Activated CD4-positive, alpha-beta memory T cell treated with anti-CD3 and anti-CD28 coated beads, Interleukin-2, amount 10 ng/mL, durations not matched to agents 7 days and 5 days (primary cell): ENCODE measurements at regions not wholly inside any gene's neighbourhood (a gene's known extent, or its start where the extent isn't known, plus 50 kb on each side); places are given as distances from the start of the nearest gene placed in this dataset.
"Not testable (repeated sequence)": the region's sequence is repeated elsewhere in the genome, so short reads cannot be mapped to it uniquely, and the experiment has no call there.

Source experiments
- CTCF ChIA-PET: fragments of 350-600 bp; sonication (Branson Sonifier 250); formaldehyde crosslinking; loops from one replicate; lab custom pipeline; 2021; ENCODE audit warnings: antibody characterized with exemption, inconsistent platforms; lab: Charles Lee
- POLR2A ChIA-PET: fragments of 350-600 bp; sonication (Branson Sonifier 250); formaldehyde crosslinking; loops from one replicate; lab custom pipeline; 2021; ENCODE audit warnings: antibody characterized with exemption; lab: Charles Lee
- DNase-seq: peaks from one replicate; pipeline ENCODE4 v3.0.0-alpha.2; 2020
- H3K27ac Mint-ChIP-seq: one replicate; pipeline ENCODE4 v1.8.0; 2021; ENCODE audit warnings: mild to moderate bottlenecking, mixed read lengths
- H3K27me3 Mint-ChIP-seq: one replicate; pipeline ENCODE4 v1.8.0; 2021; ENCODE audit warnings: mixed read lengths
- H3K36me3 Mint-ChIP-seq: one replicate; pipeline ENCODE4 v1.8.0; 2021; ENCODE audit warnings: low read depth, mixed read lengths
- H3K4me1 Mint-ChIP-seq: one replicate; pipeline ENCODE4 v1.8.0; 2021; ENCODE audit warnings: mixed read lengths
- H3K4me3 Mint-ChIP-seq: one replicate; pipeline ENCODE4 v1.8.0; 2021; ENCODE audit warnings: mild to moderate bottlenecking, mixed read lengths
- H3K9me3 Mint-ChIP-seq: one replicate; pipeline ENCODE4 v1.8.0; 2021; ENCODE audit warnings: mixed read lengths

DNA sequence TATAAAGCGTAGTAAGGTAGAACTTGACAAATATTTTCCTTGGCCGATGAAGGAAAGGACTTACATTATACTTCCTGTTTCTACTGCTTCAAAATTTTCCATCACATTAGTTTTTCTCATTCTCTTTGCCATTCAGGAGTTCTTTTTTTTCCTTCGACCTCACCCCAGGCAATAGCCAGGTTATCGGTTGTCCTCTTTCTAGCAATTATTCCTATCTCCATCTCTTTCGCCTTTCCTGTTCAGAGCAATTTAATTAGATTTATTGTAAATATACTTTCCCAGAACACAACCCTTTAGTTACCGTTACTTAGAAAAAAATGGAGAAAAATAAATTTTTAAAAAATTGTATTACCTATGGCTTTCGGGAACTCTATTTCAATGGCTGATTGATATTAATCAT, 205.2 kb downstream of the KCNJ2 start:
- H3K27ac Mint-ChIP-seq = no peak overlapping the region
- no peak for DNase-seq
- ChIA-PET POLR2A (no interaction called here), CTCF (no interaction called here)
- no peak overlapping the region for H3K4me3 Mint-ChIP-seq
- H3K27me3 Mint-ChIP-seq = no peaks in the 10 kb centered on the region
- H3K9me3 Mint-ChIP-seq = peaks cover 2% of the 10 kb centered on the region
- H3K36me3 Mint-ChIP-seq = no peaks in the 10 kb centered on the region
- no peaks in the 10 kb centered on the region for H3K4me1 Mint-ChIP-seq

DNA sequence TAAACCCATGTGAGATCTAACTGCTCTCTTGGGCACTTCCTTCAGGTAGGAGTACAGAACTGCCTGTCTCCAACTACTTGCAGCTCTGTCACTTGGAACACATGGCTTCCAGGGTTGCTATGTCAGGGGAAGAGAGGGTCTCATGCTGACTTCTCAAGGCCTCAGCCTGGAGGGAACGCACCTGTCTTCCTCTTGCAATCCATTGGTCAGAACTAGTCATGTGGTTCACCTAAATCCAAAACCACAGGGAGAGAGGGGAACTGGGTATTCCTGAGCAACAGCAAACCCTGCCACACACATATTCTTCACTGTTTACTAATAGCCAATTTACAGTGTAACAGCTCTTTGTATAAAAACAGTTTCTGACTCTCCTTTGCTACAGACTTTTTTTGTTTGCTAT, 206.1 kb downstream of the KCNJ2 start:
- no peak for DNase-seq
- CTCF ChIA-PET = no interaction called here
- no peaks in the 10 kb centered on the region for H3K36me3 Mint-ChIP-seq
- POLR2A ChIA-PET = no interaction called here
- H3K27ac Mint-ChIP-seq = no peak overlapping the region
- H3K4me3 Mint-ChIP-seq = no peak overlapping the region
- H3K9me3 Mint-ChIP-seq = no peaks in the 10 kb centered on the region
- no peaks in the 10 kb centered on the region for H3K4me1 Mint-ChIP-seq
- no peaks in the 10 kb centered on the region for H3K27me3 Mint-ChIP-seq

DNA sequence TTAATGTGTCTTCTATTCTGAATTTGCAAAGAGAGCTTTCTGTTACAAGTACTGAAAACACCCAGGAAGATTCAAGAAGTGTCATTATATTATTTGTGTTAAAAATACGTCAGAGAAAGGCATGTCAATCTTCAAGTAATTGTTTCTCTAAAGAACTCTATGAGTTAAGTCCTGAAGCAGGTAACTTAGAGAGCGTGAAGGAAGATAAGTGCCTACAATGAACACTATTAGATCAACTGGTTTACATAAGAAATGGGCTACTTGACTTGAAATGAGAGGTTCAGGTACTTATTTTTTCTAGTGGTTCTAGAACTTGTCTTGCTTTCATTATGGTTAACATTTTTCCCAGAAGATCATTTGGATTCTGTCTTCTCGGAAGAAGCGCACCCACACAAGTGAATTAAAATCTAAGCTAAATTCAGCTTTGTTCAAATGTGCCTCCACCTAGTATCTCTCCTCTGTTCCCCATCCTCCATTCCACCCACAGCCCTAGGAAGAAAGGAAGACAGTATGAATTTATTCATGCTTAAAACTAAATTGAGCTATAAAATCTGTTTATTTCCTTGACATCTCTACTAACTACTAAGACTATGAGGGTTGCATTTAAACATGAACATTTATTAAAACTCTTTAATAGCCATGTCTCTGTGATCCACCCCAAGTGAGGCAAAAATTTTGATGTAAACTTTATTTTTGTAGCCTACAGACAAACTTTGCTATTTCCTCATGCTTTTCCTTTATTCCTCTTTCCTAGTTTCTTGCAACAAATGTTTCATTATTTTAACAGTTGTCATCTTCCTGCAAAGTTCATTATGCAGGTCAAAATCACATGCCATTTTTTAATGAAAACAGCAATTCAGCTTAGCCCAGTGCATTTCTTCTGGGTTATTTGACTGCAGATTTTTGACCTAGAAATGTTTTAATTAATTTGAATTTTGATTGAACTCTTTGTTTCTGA, 206.8 kb downstream of the KCNJ2 start:
- no peak for DNase-seq
- CTCF ChIA-PET = interaction anchor here (0.5 kb wide), 1 partner anchor 182 kb away, joined by 4 read pairs; no protein-coding TSS in a partner anchor

GRCh38 chr17:70377654-70378053, 208.3 kb downstream of the KCNJ2 start:
- no peak for DNase-seq
- Mint-ChIP-seq H3K4me1 (no peaks in the 10 kb centered on the region), H3K9me3 (no peaks in the 10 kb centered on the region), H3K4me3 (no peak overlapping the region), H3K27me3 (no peaks in the 10 kb centered on the region), H3K27ac (no peak overlapping the region), H3K36me3 (no peaks in the 10 kb centered on the region)
- CTCF ChIA-PET = no interaction called here
- POLR2A ChIA-PET = no interaction called here

More for the DNA sequence above, 206.8 kb downstream of the KCNJ2 start:
- no peaks in the 10 kb centered on the region for H3K4me1 Mint-ChIP-seq
- H3K9me3 Mint-ChIP-seq = no peaks in the 10 kb centered on the region
- no peak overlapping the region for H3K27ac Mint-ChIP-seq
- no peaks in the 10 kb centered on the region for H3K36me3 Mint-ChIP-seq
- POLR2A ChIA-PET = no interaction called here
- no peak overlapping the region for H3K4me3 Mint-ChIP-seq
- no peaks in the 10 kb centered on the region for H3K27me3 Mint-ChIP-seq

DNA sequence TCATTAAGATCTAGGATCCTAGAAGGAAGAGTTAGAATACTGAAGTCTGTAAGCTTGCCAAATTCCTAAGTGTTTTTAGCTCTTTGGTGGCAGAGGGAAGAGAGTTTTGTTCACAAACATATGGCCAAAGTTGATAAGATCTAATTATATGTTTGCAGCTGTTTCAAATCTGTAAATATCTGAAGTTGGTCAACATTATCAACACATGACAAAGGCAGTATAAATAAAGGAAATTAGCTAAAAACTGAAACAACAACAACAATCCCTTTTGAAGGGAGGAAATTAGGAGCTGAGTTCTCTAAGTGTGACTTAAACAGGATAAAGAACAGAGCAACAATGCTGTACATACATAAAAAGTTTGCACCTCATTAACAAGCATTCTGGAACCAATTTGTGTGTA, 208.7 kb downstream of the KCNJ2 start:
- Mint-ChIP-seq H3K27ac (no peak overlapping the region), H3K9me3 (no peaks in the 10 kb centered on the region), H3K4me1 (no peaks in the 10 kb centered on the region), H3K27me3 (no peaks in the 10 kb centered on the region), H3K36me3 (no peaks in the 10 kb centered on the region), H3K4me3 (no peak overlapping the region)
- CTCF ChIA-PET = no interaction called here
- POLR2A ChIA-PET = no interaction called here
- DNase-seq = no peak

DNA sequence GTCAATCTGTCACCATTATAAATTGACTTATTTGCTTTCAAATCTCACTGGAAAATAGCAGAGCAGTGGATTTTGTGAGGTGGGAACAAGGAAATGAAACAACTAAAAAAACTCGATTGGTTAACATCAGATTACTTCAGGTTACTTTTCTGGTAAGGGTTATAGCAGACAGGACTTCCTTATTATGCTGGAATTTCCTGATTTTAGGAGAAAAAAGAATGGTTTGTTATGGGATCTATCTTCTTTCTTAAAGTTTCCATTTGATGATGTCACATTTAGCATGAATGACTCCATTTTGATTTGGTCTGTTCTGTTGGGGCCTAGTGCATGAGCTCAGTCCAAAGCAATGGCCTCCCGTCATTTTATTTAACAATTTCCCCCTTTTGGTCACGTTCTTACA, 210.6 kb downstream of the KCNJ2 start:
- Mint-ChIP-seq H3K4me3 (no peak overlapping the region), H3K27me3 (no peaks in the 10 kb centered on the region), H3K36me3 (no peaks in the 10 kb centered on the region), H3K4me1 (no peaks in the 10 kb centered on the region), H3K27ac (no peak overlapping the region), H3K9me3 (no peaks in the 10 kb centered on the region)
- ChIA-PET POLR2A (no interaction called here), CTCF (no interaction called here)
- DNase-seq = no peak

DNA sequence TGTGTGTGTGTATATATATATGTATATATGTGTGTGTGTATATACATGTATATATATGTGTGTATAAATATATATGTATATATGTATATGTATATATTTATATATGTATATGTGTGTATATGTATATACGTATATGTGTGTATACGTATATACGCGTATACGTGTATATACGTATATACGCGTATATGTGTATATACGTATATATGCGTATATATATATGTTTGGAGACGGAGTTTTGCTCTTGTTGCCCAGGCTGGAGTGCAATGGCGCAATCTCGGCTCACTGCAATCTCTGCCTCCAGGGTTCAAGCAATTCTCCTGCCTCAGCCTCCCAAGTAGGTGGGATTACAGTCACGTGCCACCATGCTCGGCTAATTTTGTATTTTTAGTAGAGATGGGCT, 212.6 kb downstream of the KCNJ2 start:
- H3K27ac Mint-ChIP-seq, CTCF ChIA-PET: not testable (repeated sequence)

GRCh38 chr17:70388326-70388725, 219.0 kb downstream of the KCNJ2 start:
- CTCF ChIA-PET = no interaction called here
- no peak for DNase-seq
- Mint-ChIP-seq H3K4me3 (no peak overlapping the region), H3K36me3 (no peaks in the 10 kb centered on the region), H3K9me3 (peaks cover 3% of the 10 kb centered on the region), H3K4me1 (no peaks in the 10 kb centered on the region), H3K27ac (no peak overlapping the region), H3K27me3 (no peaks in the 10 kb centered on the region)
- POLR2A ChIA-PET = no interaction called here

More for the DNA sequence above, 212.6 kb downstream of the KCNJ2 start:
- H3K9me3 Mint-ChIP-seq, H3K27me3 Mint-ChIP-seq, POLR2A ChIA-PET, H3K4me1 Mint-ChIP-seq, H3K36me3 Mint-ChIP-seq, DNase-seq, H3K4me3 Mint-ChIP-seq: not testable (repeated sequence)

DNA sequence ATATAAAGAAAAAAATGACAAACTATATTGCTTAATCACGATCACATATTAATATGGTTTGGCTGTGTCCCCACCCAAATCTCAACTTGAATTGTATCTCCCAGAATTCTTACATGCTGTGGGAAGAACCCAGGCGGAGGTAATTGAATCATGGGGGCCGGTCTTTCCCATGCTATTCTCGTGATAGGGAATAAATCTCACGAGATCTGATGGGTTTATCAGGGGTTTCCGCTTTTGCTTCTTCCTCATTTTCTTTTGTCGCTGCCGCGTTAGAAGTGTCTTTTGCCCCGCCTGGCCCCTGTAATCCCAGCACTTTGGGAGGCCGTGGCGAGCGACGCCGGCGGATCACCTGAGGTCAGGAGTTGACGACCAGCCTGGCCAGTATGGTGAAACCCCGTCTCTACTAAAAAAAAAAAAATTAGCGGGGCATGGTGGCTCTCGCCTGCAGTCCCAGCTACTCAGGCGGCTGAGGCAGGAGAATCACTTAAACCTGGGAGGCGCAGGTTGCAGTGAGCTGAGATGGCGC, 220.0 kb downstream of the KCNJ2 start:
- CTCF ChIA-PET, H3K27ac Mint-ChIP-seq, H3K4me1 Mint-ChIP-seq, H3K4me3 Mint-ChIP-seq, H3K27me3 Mint-ChIP-seq, POLR2A ChIA-PET, H3K9me3 Mint-ChIP-seq, H3K36me3 Mint-ChIP-seq, DNase-seq: not testable (repeated sequence)

- Mint-ChIP-seq H3K4me1 (no peaks in the 10 kb centered on the region), H3K27ac (no peak overlapping the region), H3K4me3 (no peak overlapping the region), H3K36me3 (no peaks in the 10 kb centered on the region), H3K9me3 (peaks cover 3% of the 10 kb centered on the region), H3K27me3 (no peaks in the 10 kb centered on the region)
- CTCF ChIA-PET = no interaction called here
- POLR2A ChIA-PET = no interaction called here
- DNase-seq = no peak
Measured at GRCh38 chr17:70390049-70390448, 220.7 kb downstream of the KCNJ2 start.

GRCh38 chr17:70394473-70395232, 225.3 kb downstream of the KCNJ2 start:
- Mint-ChIP-seq H3K27me3 (no peaks in the 10 kb centered on the region), H3K27ac (no peak overlapping the region), H3K4me3 (no peak overlapping the region), H3K9me3 (peaks cover 3% of the 10 kb centered on the region), H3K4me1 (no peaks in the 10 kb centered on the region), H3K36me3 (no peaks in the 10 kb centered on the region)
- ChIA-PET CTCF (no interaction called here), POLR2A (no interaction called here)
- DNase-seq = no peak

- Mint-ChIP-seq H3K36me3 (no peaks in the 10 kb centered on the region), H3K9me3 (no peaks in the 10 kb centered on the region), H3K4me1 (no peaks in the 10 kb centered on the region), H3K27ac (no peak overlapping the region), H3K4me3 (no peak overlapping the region), H3K27me3 (no peaks in the 10 kb centered on the region)
- POLR2A ChIA-PET = no interaction called here
- CTCF ChIA-PET = no interaction called here
- no peak for DNase-seq
Measured at GRCh38 chr17:70405492-70406220, 236.3 kb downstream of the KCNJ2 start.

- POLR2A ChIA-PET = no interaction called here
- Mint-ChIP-seq H3K27ac (no peak overlapping the region), H3K9me3 (no peaks in the 10 kb centered on the region), H3K27me3 (no peaks in the 10 kb centered on the region), H3K4me1 (no peaks in the 10 kb centered on the region), H3K36me3 (no peaks in the 10 kb centered on the region), H3K4me3 (no peak overlapping the region)
- no peak for DNase-seq
- CTCF ChIA-PET = no interaction called here
Measured at GRCh38 chr17:70407506-70407905, 238.2 kb downstream of the KCNJ2 start.
